ENCODE measurements at regions not wholly inside any gene's neighbourhood (a gene's known extent, or its start where the extent isn't known, plus 50 kb on each side); places are given as distances from the start of the nearest gene placed in this dataset.

GRCh38 chr1:239805042-239805441 lies 286.6 kb upstream of the FMN2 start:
- no peak for TF ChIP-seq EZH2 (IDR thresholded peaks at IDR 0.05)
- TF ChIP-seq POLR2AphosphoS5 (IDR thresholded peaks at IDR 0.05; ENCODE audit: borderline replicate concordance, low read depth, low read length), result no peak
- TF ChIP-seq FOXP2 (optimal IDR thresholded peaks at IDR 0.05; ENCODE audit: control extremely low read depth, extremely low read length, insufficient read depth), result no peak

GRCh38 chr1:239805851-239806772 lies 285.6 kb upstream of the FMN2 start:
- Histone ChIP-seq H3K9ac (ENCODE audit: insufficient read length) (no peak overlapping the region), H3K27ac (no peak overlapping the region), H3K36me3 (ENCODE audit: insufficient read depth, low read length) (no peaks in the 10 kb centered on the region), H3K9me3 (ENCODE audit: low read depth, low read length) (no peaks in the 10 kb centered on the region), H3K4me3 (no peak overlapping the region)
- no peak for DNase-seq (ENCODE audit: low read depth, low spot score)
- TF ChIP-seq EZH2 (IDR thresholded peaks at IDR 0.05), result no peak
- TF ChIP-seq FOXP2 (optimal IDR thresholded peaks at IDR 0.05; ENCODE audit: control extremely low read depth, extremely low read length, insufficient read depth), result no peak
- TF ChIP-seq POLR2AphosphoS5 (IDR thresholded peaks at IDR 0.05; ENCODE audit: borderline replicate concordance, low read depth, low read length), result no peak

More at GRCh38 chr1:239805042-239805441, 286.6 kb upstream of the FMN2 start:
- H3K9me3 ChIP-seq (ENCODE audit: low read depth, low read length), result no peaks in the 10 kb centered on the region
- DNase-seq (ENCODE audit: low read depth, low spot score), result no peak
- no peaks in the 10 kb centered on the region for H3K36me3 ChIP-seq (ENCODE audit: insufficient read depth, low read length)
- H3K4me3 ChIP-seq, result no peak overlapping the region
- H3K27ac ChIP-seq, result no peak overlapping the region
- no peak overlapping the region for H3K9ac ChIP-seq (ENCODE audit: insufficient read length)

GRCh38 chr1:239806897-239807296 lies 284.8 kb upstream of the FMN2 start:
- no peaks in the 10 kb centered on the region for H3K9me3 ChIP-seq (ENCODE audit: low read depth, low read length)
- no peak for DNase-seq (ENCODE audit: low read depth, low spot score)
- no peak overlapping the region for H3K4me3 ChIP-seq
- TF ChIP-seq EZH2 (IDR thresholded peaks at IDR 0.05), result no peak
- no peak for TF ChIP-seq POLR2AphosphoS5 (IDR thresholded peaks at IDR 0.05; ENCODE audit: borderline replicate concordance, low read depth, low read length)
- no peak for TF ChIP-seq FOXP2 (optimal IDR thresholded peaks at IDR 0.05; ENCODE audit: control extremely low read depth, extremely low read length, insufficient read depth)
- H3K36me3 ChIP-seq (ENCODE audit: insufficient read depth, low read length), result no peaks in the 10 kb centered on the region
- H3K9ac ChIP-seq (ENCODE audit: insufficient read length), result no peak overlapping the region
- H3K27ac ChIP-seq, result no peak overlapping the region

- no peak for TF ChIP-seq EZH2 (IDR thresholded peaks at IDR 0.05)
- TF ChIP-seq POLR2AphosphoS5 (IDR thresholded peaks at IDR 0.05; ENCODE audit: borderline replicate concordance, low read depth, low read length), result no peak
- no peak for TF ChIP-seq FOXP2 (optimal IDR thresholded peaks at IDR 0.05; ENCODE audit: control extremely low read depth, extremely low read length, insufficient read depth)
- no peak overlapping the region for H3K4me3 ChIP-seq
- H3K27ac ChIP-seq, result no peak overlapping the region
- DNase-seq (ENCODE audit: low read depth, low spot score), result no peak
- no peaks in the 10 kb centered on the region for H3K9me3 ChIP-seq (ENCODE audit: low read depth, low read length)
- H3K36me3 ChIP-seq (ENCODE audit: insufficient read depth, low read length), result no peaks in the 10 kb centered on the region
- H3K9ac ChIP-seq (ENCODE audit: insufficient read length), result no peak overlapping the region
These were observed 284.3 kb upstream of the FMN2 start for GRCh38 chr1:239807361-239807760.

GRCh38 chr1:239810061-239810481 lies 281.6 kb upstream of the FMN2 start:
- H3K4me3 ChIP-seq, result no peak overlapping the region
- H3K9ac ChIP-seq (ENCODE audit: insufficient read length), result no peak overlapping the region
- no peak overlapping the region for H3K27ac ChIP-seq
- H3K9me3 ChIP-seq (ENCODE audit: low read depth, low read length), result no peaks in the 10 kb centered on the region
- H3K36me3 ChIP-seq (ENCODE audit: insufficient read depth, low read length), result no peaks in the 10 kb centered on the region
- no peak for DNase-seq (ENCODE audit: low read depth, low spot score)
- TF ChIP-seq EZH2 (IDR thresholded peaks at IDR 0.05) (no peak), FOXP2 (optimal IDR thresholded peaks at IDR 0.05; ENCODE audit: control extremely low read depth, extremely low read length, insufficient read depth) (no peak), POLR2AphosphoS5 (IDR thresholded peaks at IDR 0.05; ENCODE audit: borderline replicate concordance, low read depth, low read length) (no peak)

- DNase-seq (ENCODE audit: low read depth, low spot score), result no peak
- Histone ChIP-seq H3K36me3 (ENCODE audit: insufficient read depth, low read length) (no peaks in the 10 kb centered on the region), H3K9me3 (ENCODE audit: low read depth, low read length) (no peaks in the 10 kb centered on the region), H3K4me3 (no peak overlapping the region), H3K9ac (ENCODE audit: insufficient read length) (no peak overlapping the region), H3K27ac (no peak overlapping the region)
- TF ChIP-seq EZH2 (IDR thresholded peaks at IDR 0.05) (no peak), POLR2AphosphoS5 (IDR thresholded peaks at IDR 0.05; ENCODE audit: borderline replicate concordance, low read depth, low read length) (no peak), FOXP2 (optimal IDR thresholded peaks at IDR 0.05; ENCODE audit: control extremely low read depth, extremely low read length, insufficient read depth) (no peak)
These were observed 280.3 kb upstream of the FMN2 start for GRCh38 chr1:239811211-239811885.

- H3K9me3 ChIP-seq (ENCODE audit: low read depth, low read length), result no peaks in the 10 kb centered on the region
- H3K36me3 ChIP-seq (ENCODE audit: insufficient read depth, low read length), result no peaks in the 10 kb centered on the region
- TF ChIP-seq EZH2 (IDR thresholded peaks at IDR 0.05) (no peak), FOXP2 (optimal IDR thresholded peaks at IDR 0.05; ENCODE audit: control extremely low read depth, extremely low read length, insufficient read depth) (no peak), POLR2AphosphoS5 (IDR thresholded peaks at IDR 0.05; ENCODE audit: borderline replicate concordance, low read depth, low read length) (no peak)
- no peak for DNase-seq (ENCODE audit: low read depth, low spot score)
- H3K9ac ChIP-seq (ENCODE audit: insufficient read length), result no peak overlapping the region
- H3K4me3 ChIP-seq, result no peak overlapping the region
- no peak overlapping the region for H3K27ac ChIP-seq
These were observed 279.1 kb upstream of the FMN2 start for GRCh38 chr1:239812580-239812979.

- Histone ChIP-seq H3K27ac (no peak overlapping the region), H3K4me3 (no peak overlapping the region), H3K9ac (ENCODE audit: insufficient read length) (no peak overlapping the region), H3K9me3 (ENCODE audit: low read depth, low read length) (no peaks in the 10 kb centered on the region), H3K36me3 (ENCODE audit: insufficient read depth, low read length) (no peaks in the 10 kb centered on the region)
- TF ChIP-seq FOXP2 (optimal IDR thresholded peaks at IDR 0.05; ENCODE audit: control extremely low read depth, extremely low read length, insufficient read depth), result no peak
- TF ChIP-seq EZH2 (IDR thresholded peaks at IDR 0.05), result no peak
- no peak for TF ChIP-seq POLR2AphosphoS5 (IDR thresholded peaks at IDR 0.05; ENCODE audit: borderline replicate concordance, low read depth, low read length)
- no peak for DNase-seq (ENCODE audit: low read depth, low spot score)
These were observed 277.3 kb upstream of the FMN2 start for GRCh38 chr1:239814306-239814881.

Data from SK-N-MC (cell line).